SK-N-SH (cell line): ENCODE measurements at regions not wholly inside any gene's neighbourhood (a gene's known extent, or its start where the extent isn't known, plus 50 kb on each side); places are given as distances from the start of the nearest gene placed in this dataset.

Source experiments
- CTCF ChIA-PET: fragments of 300-600, 350-600 bp; formaldehyde crosslinking; extraction: SDS; loops from one replicate; lab custom pipeline; 2021; lab: Yijun Ruan, JAX
- POLR2A ChIA-PET: fragments of 350-600 bp; sonication (Branson Sonifier 250); formaldehyde crosslinking; extraction: SDS; loops from one replicate; lab custom pipeline; 2020; ENCODE audit warnings: antibody characterized with exemption, inconsistent platforms; lab: Yijun Ruan, JAX
- DNase-seq: peaks from one replicate; pipeline ENCODE4 v3.0.0; 2012
- H2AFZ ChIP-seq: fragments of 200-600 bp; sonication (generic); 2 replicates; pipeline ENCODE4 v1.8.1; 2016; ENCODE audit warnings: antibody characterized with exemption, mild to moderate bottlenecking, low read depth
- H3F3A ChIP-seq: fragments of 200-600 bp; sonication (generic); replicated peaks from 2 replicates; pipeline ENCODE3; 2016; ENCODE audit warnings: antibody characterized with exemption, mild to moderate bottlenecking; ENCODE audit not compliant: insufficient read depth
- H3K27ac ChIP-seq, 2 experiments: fragments of 200-500 bp in 1 of 2; fragments of 200-600 bp in 1 of 2; sonication (Bioruptor generic) in 1 of 2; sonication (generic), shearing (Covaris generic) in 1 of 2; 2 replicates each; pipeline versions ENCODE4 v1.5.1 to v1.6.1; 2014 to 2016; ENCODE audit warnings: low read depth in 2 of 2, inconsistent platforms in 1 of 2, low read length in 1 of 2, mild to moderate bottlenecking in 1 of 2, mixed read lengths in 1 of 2
- H3K27me3 ChIP-seq: fragments of 200-600 bp; sonication (generic), shearing (Covaris generic); 2 replicates; pipeline ENCODE4 v1.6.1; 2016; ENCODE audit warnings: mixed run types; ENCODE audit not compliant: insufficient read depth
- H3K36me3 ChIP-seq, 2 experiments: fragments of 200-500 bp in 1 of 2; fragments of 200-600 bp in 1 of 2; sonication (Bioruptor generic) in 1 of 2; sonication (generic) in 1 of 2; replicated peaks in 1 of 2; 2 replicates each; pipeline versions ENCODE3 to v1.5.1; 2014 to 2016; ENCODE audit warnings: low read length in 1 of 2, mild to moderate bottlenecking in 1 of 2; ENCODE audit not compliant: insufficient read depth in 2 of 2, control insufficient read depth in 1 of 2
- H3K4me1 ChIP-seq, 2 experiments: fragments of 200-500 bp in 1 of 2; fragments of 200-600 bp in 1 of 2; sonication (Bioruptor generic) in 1 of 2; sonication (generic), shearing (Covaris generic) in 1 of 2; 2 replicates each; pipeline versions ENCODE4 v1.5.1 to v1.6.1; 2014 to 2016; ENCODE audit warnings: low read depth in 1 of 2, low read length in 1 of 2, mixed run types in 1 of 2; ENCODE audit not compliant: insufficient read depth in 2 of 2, control insufficient read depth in 1 of 2
- H3K4me2 ChIP-seq: fragments of 200-600 bp; sonication (generic), shearing (Covaris generic); 2 replicates; pipeline ENCODE4 v1.6.1; 2017; ENCODE audit warnings: mixed run types
- H3K4me3 ChIP-seq, 2 experiments: fragments of 200-500 bp in 1 of 2; fragments of 200-600 bp in 1 of 2; sonication (Bioruptor generic) in 1 of 2; sonication (generic), shearing (Covaris generic) in 1 of 2; 2 replicates each; pipeline versions ENCODE4 v1.5.1 to v1.8.1; 2014 to 2016; ENCODE audit warnings: low read depth in 2 of 2, inconsistent platforms in 1 of 2, low read length in 1 of 2, mild to moderate bottlenecking in 1 of 2, mixed read lengths in 1 of 2, moderate library complexity in 1 of 2
- H3K79me2 ChIP-seq: fragments of 200-600 bp; sonication (generic); 2 replicates; pipeline ENCODE4 v1.8.1; 2017; ENCODE audit warnings: mild to moderate bottlenecking; ENCODE audit not compliant: insufficient read depth
- H3K9ac ChIP-seq: fragments of 200-600 bp; sonication (generic); 2 replicates; pipeline ENCODE4 v1.6.1; 2017; ENCODE audit warnings: mixed run types
- H3K9me2 ChIP-seq: fragments of 200-600 bp; sonication (generic); 2 replicates; pipeline ENCODE4 v1.6.1; 2017; ENCODE audit warnings: mixed run types
- H3K9me3 ChIP-seq: fragments of 200-600 bp; sonication (generic); 2 replicates; pipeline ENCODE4 v1.6.1; 2017; ENCODE audit warnings: mixed run types, mild to moderate bottlenecking, moderate library complexity
- H4K20me1 ChIP-seq: fragments of 200-600 bp; sonication (generic); 2 replicates; pipeline ENCODE4 v1.6.1; 2017; ENCODE audit warnings: mild to moderate bottlenecking, mixed run types; ENCODE audit not compliant: insufficient read depth
- CHD2 ChIP-seq: fragments of 150-350 bp; IDR thresholded peaks from 2 replicates; pipeline ENCODE4 v1.6.1; 2018; ENCODE audit warnings: low read length; ENCODE audit not compliant: partially characterized antibody
- ELF1 ChIP-seq: IDR thresholded peaks from 2 replicates; pipeline ENCODE4 v1.4.0; 2012
- EP300 ChIP-seq, 2 experiments: IDR thresholded peaks; 2 replicates each; pipeline versions ENCODE4 v1.4.0 to v1.6.1; 2012; ENCODE audit warnings: borderline replicate concordance in 1 of 2, low read depth in 1 of 2, low read length in 1 of 2
- FOSL2 ChIP-seq: IDR thresholded peaks from 2 replicates; pipeline ENCODE4 v1.4.0; 2012; ENCODE audit warnings: low read depth, mild to moderate bottlenecking, moderate library complexity, borderline replicate concordance
- GABPA ChIP-seq: IDR thresholded peaks from 2 replicates; pipeline ENCODE4 v1.4.0; 2012; ENCODE audit warnings: low read depth, mild to moderate bottlenecking
- GATA2 ChIP-seq: sonication (generic); formaldehyde crosslinking; IDR thresholded peaks from 2 replicates; pipeline ENCODE4 v1.5.0; 2020; ENCODE audit warnings: mild to moderate bottlenecking, missing genetic modification reagents
- JUND ChIP-seq: IDR thresholded peaks from 2 replicates; pipeline ENCODE4 v1.4.0; 2012
- MAX ChIP-seq: IDR thresholded peaks from 2 replicates; pipeline ENCODE4 v1.4.0; 2012; ENCODE audit warnings: low read depth
- NFIC ChIP-seq: IDR thresholded peaks from 2 replicates; pipeline ENCODE4 v1.4.0; 2012; ENCODE audit warnings: borderline replicate concordance
- PBX3 ChIP-seq: IDR thresholded peaks from 2 replicates; pipeline ENCODE4; 2012
- RFX5 ChIP-seq: IDR thresholded peaks from 2 replicates; pipeline ENCODE4 v1.6.1; 2012; ENCODE audit warnings: mild to moderate bottlenecking, improper control_type of control experiment, low read length
- RXRA ChIP-seq: IDR thresholded peaks from 2 replicates; pipeline ENCODE4 v1.4.0; 2012; ENCODE audit warnings: low read depth, mild to moderate bottlenecking, borderline replicate concordance
- SIN3A ChIP-seq: IDR thresholded peaks from 2 replicates; pipeline ENCODE4 v1.6.1; 2012; ENCODE audit warnings: low read depth, mild to moderate bottlenecking, low read length, moderate library complexity, borderline replicate concordance
- TAF1 ChIP-seq: IDR thresholded peaks from 2 replicates; pipeline ENCODE4 v1.6.1; 2012; ENCODE audit warnings: low read depth, mild to moderate bottlenecking, low read length, moderate library complexity, borderline replicate concordance
- USF1 ChIP-seq: IDR thresholded peaks from 2 replicates; pipeline ENCODE4 v1.4.0; 2012; ENCODE audit warnings: low read depth, borderline replicate concordance
- ZBTB33 ChIP-seq: IDR thresholded peaks from 2 replicates; pipeline ENCODE4 v1.4.0; 2012; ENCODE audit warnings: low read depth, borderline replicate concordance
- WGBS: methylation state at CpG from one replicate; pipeline ENCODE4 v1.1.6; 2017; ENCODE audit warnings: low lambda C conversion rate; 5-methylcytosine and 5-hydroxymethylcytosine counted together

- no peak overlapping the region for H3K4me3 ChIP-seq
- H3K36me3 ChIP-seq: no peaks in the 10 kb centered on the region
- no peak overlapping the region for H3K9ac ChIP-seq
- no peak overlapping the region for H3K27ac ChIP-seq
- TF ChIP-seq ELF1 (no peak), JUND (no peak), MAX (no peak), FOSL2 (no peak), TAF1 (no peak)
- TF ChIP-seq, all 33 proteins: peak for 0
- ChIA-PET POLR2A (no interaction called here), CTCF (no interaction called here)
- H3K79me2 ChIP-seq: no peaks in the 10 kb centered on the region
- no peaks in the 10 kb centered on the region for H3F3A ChIP-seq
- 64% methylated on average over 2 of the region's 2 CpGs for WGBS
- no peak overlapping the region for H3K4me2 ChIP-seq
- H3K9me3 ChIP-seq: no peaks in the 10 kb centered on the region
- DNase-seq: no peak
- H4K20me1 ChIP-seq: no peaks in the 10 kb centered on the region
- no peaks in the 10 kb centered on the region for H3K27me3 ChIP-seq
- 0 out of 4 replicates have a peak, but pooled peaks cover 0 to 5% of the 10 kb centered on the region in 2 experiments for H3K4me1 ChIP-seq
- no peaks in the 10 kb centered on the region for H3K9me2 ChIP-seq
- no peak overlapping the region for H2AFZ ChIP-seq
Measured at GRCh38 chr4:101421386-101421785, 74.1 kb upstream of the PPP3CA start.

GRCh38 chr4:101420661-101421060 is 73.3 kb upstream of the PPP3CA start:
- ChIA-PET POLR2A (no interaction called here), CTCF (no interaction called here)

More at GRCh38 chr4:101420661-101421060, 73.3 kb upstream of the PPP3CA start:
- no peaks in the 10 kb centered on the region for H3K9me2 ChIP-seq
- no peak overlapping the region for H3K4me3 ChIP-seq
- H3K4me2 ChIP-seq: no peak overlapping the region
- H3K79me2 ChIP-seq: no peaks in the 10 kb centered on the region
- no peaks in the 10 kb centered on the region for H3K27me3 ChIP-seq
- no peak overlapping the region for H2AFZ ChIP-seq
- no peaks in the 10 kb centered on the region for H3K36me3 ChIP-seq
- H3K9ac ChIP-seq: no peak overlapping the region
- no peaks in the 10 kb centered on the region for H3K9me3 ChIP-seq
- H4K20me1 ChIP-seq: no peaks in the 10 kb centered on the region
- H3K4me1 ChIP-seq: 0 out of 4 replicates have a peak, but pooled peaks cover 0 to 5% of the 10 kb centered on the region in 2 experiments
- DNase-seq: no peak
- H3F3A ChIP-seq: no peaks in the 10 kb centered on the region
- TF ChIP-seq RFX5 (no peak), ZBTB33 (no peak), GABPA (no peak), USF1 (no peak), CHD2 (no peak), EP300 (IDR thresholded peaks at IDR 0.05; ENCODE audit: borderline replicate concordance in 1 of 2, low read depth in 1 of 2, low read length in 1 of 2) (no peak), NFIC (no peak), GATA2 (CRISPR knock-in tag) (no peak), PBX3 (no peak), SIN3A (no peak), RXRA (no peak), FOSL2 (no peak)
- H3K27ac ChIP-seq: no peak overlapping the region
